ENCODE measurements at regions not wholly inside any gene's neighbourhood (a gene's known extent, or its start where the extent isn't known, plus 50 kb on each side); places are given as distances from the start of the nearest gene placed in this dataset.

DNA sequence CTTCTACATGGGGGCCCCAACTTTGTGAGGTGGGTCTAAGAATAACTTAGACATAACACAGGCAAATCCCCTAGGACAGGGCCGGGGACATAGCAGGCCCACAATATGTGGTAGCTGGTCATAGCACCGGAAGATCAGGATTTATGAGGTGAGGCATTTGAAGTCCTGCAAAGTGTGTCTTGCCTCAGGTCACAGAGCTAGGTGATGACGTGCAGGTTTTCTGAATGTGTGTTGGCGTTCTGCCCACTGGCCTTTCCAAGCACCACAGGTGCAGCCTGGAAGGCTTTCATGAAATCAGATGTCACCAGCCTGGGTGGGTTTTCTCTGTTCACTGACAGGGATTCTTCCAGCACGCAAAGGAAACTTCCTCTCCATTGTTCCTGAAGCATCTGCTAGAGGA lies 119.1 kb downstream of the LRATD1 start:
- TF ChIP-seq TCF7L2 (IDR thresholded peaks at IDR 0.05; ENCODE audit: low read depth, low read length): no peak
- TF ChIP-seq JUN (IDR thresholded peaks at IDR 0.05; ENCODE audit: borderline replicate concordance, low read depth, low read length): no peak
- TF ChIP-seq JUN (CRISPR knock-in tag; IDR thresholded peaks at IDR 0.05; ENCODE audit: borderline replicate concordance): no peak
- TF ChIP-seq, protein P1, sequence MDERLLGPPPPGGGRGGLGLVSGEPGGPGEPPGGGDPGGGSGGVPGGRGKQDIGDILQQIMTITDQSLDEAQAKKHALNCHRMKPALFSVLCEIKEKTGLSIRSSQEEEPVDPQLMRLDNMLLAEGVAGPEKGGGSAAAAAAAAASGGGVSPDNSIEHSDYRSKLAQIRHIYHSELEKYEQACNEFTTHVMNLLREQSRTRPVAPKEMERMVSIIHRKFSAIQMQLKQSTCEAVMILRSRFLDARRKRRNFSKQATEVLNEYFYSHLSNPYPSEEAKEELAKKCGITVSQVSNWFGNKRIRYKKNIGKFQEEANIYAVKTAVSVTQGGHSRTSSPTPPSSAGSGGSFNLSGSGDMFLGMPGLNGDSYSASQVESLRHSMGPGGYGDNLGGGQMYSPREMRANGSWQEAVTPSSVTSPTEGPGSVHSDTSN (CRISPR knock-in tag; IDR thresholded peaks at IDR 0.05; ENCODE audit: low read depth): no peak
- TF ChIP-seq, protein P1 (tag; conservative IDR thresholded peaks at IDR 0.05; ENCODE audit: low read depth): no peak
- TF ChIP-seq MTA3 (IDR thresholded peaks at IDR 0.05; ENCODE audit: borderline replicate concordance): no peak

Measured in K562 (cell line).